Small intestine (tissue), 7 donors: ENCODE measurements at regions not wholly inside any gene's neighbourhood (a gene's known extent, or its start where the extent isn't known, plus 50 kb on each side); places are given as distances from the start of the nearest gene placed in this dataset.

Source experiments
- DNase-seq, 2 donors: peaks; one replicate each; pipeline versions ENCODE4 v3.0.0 to v3.0.0-alpha.2; 2013
- FAIRE-seq: peaks from 2 replicates; lab custom pipeline; 2012; peaks lifted over from hg19 to GRCh38; lab: Jason Lieb, UNC
- H3K27ac ChIP-seq, 3 donors: one replicate each; pipeline ENCODE4 v1.5.1; 2013; ENCODE audit warnings: low read length in 2 of 3, mild to moderate bottlenecking in 2 of 3, control low read depth in 1 of 3, inconsistent platforms in 1 of 3, low read depth in 1 of 3, moderate library complexity in 1 of 3
- H3K27me3 ChIP-seq, 3 donors: one replicate each; pipeline ENCODE4 v1.6.1; 2013; ENCODE audit warnings: low read length in 3 of 3, inconsistent platforms in 1 of 3; ENCODE audit not compliant: control insufficient read depth in 3 of 3, insufficient read depth in 3 of 3
- H3K36me3 ChIP-seq, 3 donors: one replicate each; pipeline ENCODE4 v1.6.1; 2013; ENCODE audit warnings: low read length in 3 of 3, inconsistent platforms in 1 of 3, low read depth in 1 of 3, mild to moderate bottlenecking in 1 of 3, moderate library complexity in 1 of 3; ENCODE audit not compliant: control insufficient read depth in 3 of 3, insufficient read depth in 2 of 3
- H3K4me1 ChIP-seq, 3 donors: one replicate each; pipeline ENCODE4 v1.6.1; 2013; ENCODE audit warnings: low read length in 2 of 3, inconsistent platforms in 1 of 3, low read depth in 1 of 3, mild to moderate bottlenecking in 1 of 3, moderate library complexity in 1 of 3; ENCODE audit not compliant: control insufficient read depth in 3 of 3, insufficient read depth in 2 of 3
- H3K4me3 ChIP-seq, 3 donors: one replicate each; pipeline ENCODE4 v1.5.1; 2013; ENCODE audit warnings: low read length in 3 of 3, control low read depth in 1 of 3, inconsistent platforms in 1 of 3, low read depth in 1 of 3, mild to moderate bottlenecking in 1 of 3, moderate library complexity in 1 of 3
- H3K9me3 ChIP-seq, 2 donors: one replicate each; pipeline ENCODE4 v1.6.1; 2013; ENCODE audit warnings: low read depth in 1 of 2, low read length in 1 of 2; ENCODE audit not compliant: control insufficient read depth in 2 of 2, insufficient read depth in 1 of 2
- WGBS, 3 donors: extraction: QIAGEN DNeasy Blood & Tissue Kit; methylation state at CpG; one replicate each; pipeline ENCODE4 v1.1.7; 2013; 5-methylcytosine and 5-hydroxymethylcytosine counted together
- donor health status: healthy with polysubstance abuse.
- donor health status: control.
- donor health status: control.
- donor health status: Bipolar disorder and iron deficiency.
- donor health status: healthy.

DNA sequence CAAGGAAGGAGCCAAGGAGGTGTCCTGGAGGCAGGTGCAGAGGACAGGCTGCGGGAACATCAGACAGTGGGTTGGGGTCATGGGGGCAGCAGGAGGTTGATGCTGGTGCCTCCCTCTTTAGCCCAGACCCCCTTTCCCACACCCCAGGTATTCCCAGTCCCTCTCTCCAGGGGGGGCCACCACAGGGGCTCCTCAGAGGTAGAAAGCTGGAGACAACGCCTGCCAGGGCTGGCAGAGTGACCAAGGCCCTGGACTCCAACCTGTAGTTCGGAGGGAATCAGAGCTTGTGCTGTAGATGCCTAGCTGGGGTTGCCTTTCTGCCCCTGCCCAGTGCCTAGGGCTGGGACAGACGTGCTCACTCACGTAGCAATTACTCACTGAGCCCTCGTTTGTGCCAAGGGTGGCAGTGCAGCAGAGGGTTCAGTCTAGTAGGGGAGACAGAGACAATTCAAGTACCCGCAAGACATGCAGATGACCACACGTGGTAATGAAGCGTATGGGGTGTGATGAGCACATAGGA, 148.2 kb downstream of the PTPRU start:
- no peak for FAIRE-seq
- Histone ChIP-seq H3K9me3 (peaks cover 0 to 8% of the 10 kb centered on the region in 2 donors), H3K4me3 (no peak overlapping the region), H3K36me3 (no peaks in the 10 kb centered on the region), H3K4me1 (no peaks in the 10 kb centered on the region), H3K27me3 (peaks cover 0 to 8% (median 0%) of the 10 kb centered on the region in 3 donors), H3K27ac (no peak overlapping the region)
- no peak for DNase-seq
- 60 to 79% (median 69%) methylated on average over 9 of the region's 9 CpGs for WGBS, 3 donors

DNA sequence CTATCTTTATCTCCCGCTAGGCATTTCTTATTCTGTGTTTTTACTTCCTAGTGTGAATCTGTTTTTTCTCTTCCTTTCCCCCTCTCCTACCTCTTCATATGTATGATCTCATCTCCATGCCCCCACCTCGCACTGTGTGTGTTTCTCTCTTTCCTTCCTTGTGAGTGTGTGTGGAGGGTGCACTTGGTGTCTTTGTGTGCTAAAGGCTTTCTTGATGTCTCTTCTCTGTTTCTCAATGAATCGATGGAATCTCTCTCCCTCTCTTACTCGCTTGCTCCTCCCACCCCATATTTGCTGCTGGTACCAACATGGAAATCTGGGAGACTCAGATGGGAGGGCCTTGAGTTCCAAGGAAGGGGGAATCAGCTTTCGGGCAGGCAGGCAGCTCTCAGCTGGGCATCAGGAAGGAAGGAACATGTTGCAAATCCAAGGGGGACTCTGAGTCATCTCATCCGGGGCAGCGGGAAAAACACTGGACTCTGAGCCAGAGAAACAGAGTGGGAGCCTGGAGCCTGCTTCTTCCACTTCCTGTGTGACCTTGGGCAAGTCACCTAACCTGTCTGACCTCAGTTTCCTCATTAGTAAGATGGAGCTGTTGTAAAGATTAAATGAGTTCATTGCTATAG, 147.5 kb downstream of the PTPRU start:
- FAIRE-seq (no peak), DNase-seq (no peak)
- WGBS, 3 donors = 34 to 39% (median 37%) methylated on average over 7 of the region's 7 CpGs
- Histone ChIP-seq H3K27me3 (peaks cover 0 to 8% (median 0%) of the 10 kb centered on the region in 3 donors), H3K4me1 (no peaks in the 10 kb centered on the region), H3K4me3 (no peak overlapping the region), H3K27ac (no peak overlapping the region), H3K36me3 (no peaks in the 10 kb centered on the region), H3K9me3 (peaks cover 0 to 10% of the 10 kb centered on the region in 2 donors)

DNA sequence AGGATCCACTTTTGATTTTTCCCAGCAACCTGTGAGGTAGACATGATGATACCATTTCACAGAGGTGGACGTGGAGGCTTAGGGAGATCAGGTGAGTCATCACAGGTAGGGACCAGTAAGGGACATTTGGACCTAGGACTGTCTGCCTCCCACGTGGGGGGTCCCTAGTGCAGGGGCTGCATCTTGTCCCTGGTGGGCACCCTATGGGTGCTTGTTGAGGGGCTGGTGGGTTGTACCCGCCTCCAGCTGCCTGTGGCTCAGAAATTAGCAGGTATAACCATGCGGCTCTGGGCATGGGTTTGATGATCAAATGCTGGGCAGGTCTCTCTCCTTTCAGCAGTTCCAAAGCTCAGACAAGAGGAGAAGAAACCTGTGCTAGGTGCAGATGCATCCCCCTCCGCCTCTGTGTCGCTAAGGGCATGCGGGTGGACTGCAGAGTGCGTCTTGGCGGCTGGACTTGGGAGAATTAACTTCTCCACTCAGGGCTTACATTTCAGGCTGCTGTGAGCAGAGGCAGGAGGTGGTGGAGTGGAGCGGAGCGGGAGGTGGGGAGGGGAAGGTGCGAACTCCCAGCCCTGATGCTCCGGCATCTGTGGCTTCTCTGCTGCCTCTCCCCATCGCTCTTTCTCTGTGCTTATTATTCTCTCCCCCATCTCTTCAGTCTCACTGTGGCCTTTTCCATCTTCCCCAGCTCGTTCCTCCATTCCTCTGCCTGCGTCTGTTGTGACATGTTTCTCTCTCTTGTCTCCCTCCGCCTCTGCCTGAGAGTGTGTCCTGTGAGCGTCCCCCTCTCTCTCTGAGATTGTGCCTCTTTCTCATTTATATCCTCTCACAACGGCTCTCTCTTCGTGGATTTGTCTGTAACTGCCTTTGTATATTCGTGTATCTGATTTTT, 146.8 kb downstream of the PTPRU start:
- DNase-seq = no peak
- H3K4me3 ChIP-seq = no peak overlapping the region
- WGBS, 3 donors = 49 to 56% (median 55%) methylated on average over 21 of the region's 21 CpGs
- H3K27me3 ChIP-seq = peaks cover 0 to 7% (median 0%) of the 10 kb centered on the region in 3 donors
- H3K9me3 ChIP-seq = peaks cover 0 to 10% of the 10 kb centered on the region in 2 donors
- FAIRE-seq = no peak
- H3K36me3 ChIP-seq = no peaks in the 10 kb centered on the region
- no peaks in the 10 kb centered on the region for H3K4me1 ChIP-seq
- no peak overlapping the region for H3K27ac ChIP-seq

DNA sequence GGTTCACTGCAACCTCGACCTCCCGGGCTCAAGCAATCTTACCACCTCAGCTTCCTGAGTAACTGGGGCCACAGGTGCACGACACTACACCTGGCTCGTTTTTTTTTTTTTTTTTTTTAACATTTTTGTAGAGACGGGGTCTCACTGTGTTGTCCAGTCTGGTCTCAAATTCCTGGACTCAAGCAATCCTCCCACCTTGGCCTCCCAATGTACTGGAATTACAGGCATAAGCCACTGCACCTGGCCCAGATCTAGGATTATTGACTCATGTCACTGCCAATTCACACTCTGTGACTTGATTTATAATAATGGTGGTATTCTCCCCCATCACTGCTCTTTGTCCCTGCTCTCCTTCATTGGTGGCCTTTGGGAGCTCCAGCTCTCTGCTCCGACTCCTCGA, 145.1 kb downstream of the PTPRU start:
- Histone ChIP-seq H3K36me3 (no peaks in the 10 kb centered on the region), H3K9me3 (peaks cover 0 to 13% of the 10 kb centered on the region in 2 donors), H3K4me1 (no peaks in the 10 kb centered on the region), H3K27ac (no peak overlapping the region), H3K4me3 (no peak overlapping the region), H3K27me3 (no peaks in the 10 kb centered on the region)
- FAIRE-seq = no peak
- 80 to 89% (median 80%) methylated on average over 7 of the region's 7 CpGs for WGBS, 3 donors
- DNase-seq = no peak

DNA sequence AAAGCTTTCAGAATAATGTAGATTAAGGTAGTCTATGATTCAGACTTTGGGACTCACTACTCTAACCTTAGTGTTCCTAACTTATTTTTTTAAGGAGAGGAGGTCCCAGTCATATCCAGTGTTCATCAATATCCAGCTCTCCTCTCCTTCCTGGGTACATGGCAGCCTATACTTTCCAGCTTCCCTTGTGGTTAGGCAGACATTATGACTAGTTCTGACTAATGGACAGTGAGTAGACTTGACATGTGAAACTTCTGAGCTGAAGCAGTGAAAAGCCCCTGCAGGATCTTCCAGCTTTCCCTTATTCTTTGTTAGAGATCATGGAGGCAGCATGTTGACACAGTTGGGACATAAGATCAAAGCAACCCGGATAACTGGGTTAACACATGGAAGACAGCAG, 144.2 kb downstream of the PTPRU start:
- no peak for FAIRE-seq
- WGBS, 3 donors = 41 to 76% (median 60%) methylated on average over 1 of the region's 1 CpG
- Histone ChIP-seq H3K27me3 (no peaks in the 10 kb centered on the region), H3K4me1 (no peaks in the 10 kb centered on the region), H3K9me3 (peaks cover 0 to 13% of the 10 kb centered on the region in 2 donors), H3K4me3 (no peak overlapping the region), H3K27ac (no peak overlapping the region), H3K36me3 (no peaks in the 10 kb centered on the region)
- DNase-seq = no peak

DNA sequence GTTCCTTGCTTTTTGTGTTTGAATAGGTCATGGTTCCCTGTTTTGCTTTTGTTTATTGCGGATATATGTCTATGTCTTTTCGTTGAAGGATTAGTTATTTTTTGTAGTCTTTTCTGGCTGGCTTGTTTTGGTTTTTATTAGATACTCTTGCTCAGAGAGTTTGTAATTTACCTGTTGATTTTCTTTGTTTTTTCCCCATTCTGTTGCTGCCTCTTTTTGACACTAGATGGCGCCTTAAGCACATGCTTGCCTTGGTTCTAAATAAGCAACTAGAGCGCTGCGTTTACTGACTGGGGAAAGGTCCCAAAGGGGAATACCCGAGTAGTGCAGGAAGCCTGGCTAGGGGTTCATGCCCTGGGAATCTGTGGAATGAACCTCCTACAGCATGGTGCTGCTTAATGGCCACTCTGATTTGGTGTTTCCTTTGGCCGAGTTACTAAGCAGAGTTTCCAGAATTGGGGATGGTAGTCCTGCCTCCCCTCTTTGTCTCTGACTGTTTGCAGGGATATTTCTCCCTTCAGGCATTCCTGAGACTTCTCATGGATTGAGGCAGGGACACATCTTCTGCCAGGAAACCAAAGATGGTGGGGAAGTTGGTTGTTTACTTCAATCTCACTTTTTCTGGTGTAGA, 143.2 kb downstream of the PTPRU start:
- Histone ChIP-seq H3K27ac (no peak overlapping the region), H3K36me3 (no peaks in the 10 kb centered on the region), H3K4me3 (no peak overlapping the region), H3K9me3 (peaks cover 0 to 13% of the 10 kb centered on the region in 2 donors), H3K27me3 (no peaks in the 10 kb centered on the region), H3K4me1 (no peaks in the 10 kb centered on the region)
- FAIRE-seq = no peak
- WGBS, 3 donors = 24 to 34% (median 32%) methylated on average over 7 of the region's 7 CpGs
- peak in 1 of 2 donors; percentile 32 for DNase-seq
